ENCODE measurements at regions not wholly inside any gene's neighbourhood (a gene's known extent, or its start where the extent isn't known, plus 50 kb on each side); places are given as distances from the start of the nearest gene placed in this dataset.

GRCh38 chr2:49236316-49236715 is 82.0 kb upstream of the FSHR start:
- H3K27ac ChIP-seq = no peak overlapping the region
- no peak for TF ChIP-seq CTCF (conservative IDR thresholded peaks at IDR 0.05)

- no peak for TF ChIP-seq CTCF (conservative IDR thresholded peaks at IDR 0.05)
- H3K27ac ChIP-seq = no peak overlapping the region
These were observed 72.0 kb upstream of the FSHR start for GRCh38 chr2:49226360-49226759.

GRCh38 chr2:49225126-49225525 is 70.8 kb upstream of the FSHR start:
- H3K27ac ChIP-seq = no peak overlapping the region
- no peak for TF ChIP-seq CTCF (conservative IDR thresholded peaks at IDR 0.05)

GRCh38 chr2:49224426-49225010 is 70.2 kb upstream of the FSHR start:
- no peak overlapping the region for H3K27ac ChIP-seq

GRCh38 chr2:49222975-49223528 is 68.7 kb upstream of the FSHR start:
- H3K27ac ChIP-seq = no peak overlapping the region
- no peak for TF ChIP-seq CTCF (conservative IDR thresholded peaks at IDR 0.05)

More at GRCh38 chr2:49224426-49225010, 70.2 kb upstream of the FSHR start:
- no peak for TF ChIP-seq CTCF (conservative IDR thresholded peaks at IDR 0.05)

GRCh38 chr2:49219741-49220140 is 65.4 kb upstream of the FSHR start:
- no peak overlapping the region for H3K27ac ChIP-seq
- no peak for TF ChIP-seq CTCF (conservative IDR thresholded peaks at IDR 0.05)

GRCh38 chr2:49210191-49210590 is 55.9 kb upstream of the FSHR start:
- no peak overlapping the region for H3K27ac ChIP-seq
- TF ChIP-seq CTCF (conservative IDR thresholded peaks at IDR 0.05) = no peak
